ENCODE measurements at regions not wholly inside any gene's neighbourhood (a gene's known extent, or its start where the extent isn't known, plus 50 kb on each side); places are given as distances from the start of the nearest gene placed in this dataset.

GRCh38 chr1:201673915-201674314, 135.0 kb downstream of the NAV1 start:
- ChIA-PET CTCF (no interaction called here), POLR2A (no interaction called here)
- Histone ChIP-seq H3K9me3 (ENCODE audit: control extremely low read depth in 1 of 3, control insufficient read depth in 2 of 3, insufficient read depth in 1 of 3, low read length in 2 of 3) (no peaks in the 10 kb centered on the region), H3K9ac (ENCODE audit: low read length) (no peak overlapping the region), H3K27ac (ENCODE audit: low read length in 2 of 2) (no peak overlapping the region), H3K4me1 (ENCODE audit: control insufficient read depth in 2 of 2, insufficient read depth in 2 of 2, low read length in 2 of 2) (no peaks in the 10 kb centered on the region), H3K4me3 (ENCODE audit: control extremely low read depth in 1 of 5, extremely low read depth in 1 of 5, insufficient read depth in 1 of 5, low read depth in 2 of 5, low read length in 4 of 5) (no peak overlapping the region), H3K79me2 (ENCODE audit: control insufficient read depth, insufficient read depth, low read length) (no peaks in the 10 kb centered on the region), H3K36me3 (replicated peaks in 1 of 2; ENCODE audit: control extremely low read depth in 1 of 2, control insufficient read depth in 1 of 2, extremely low read depth in 1 of 2, insufficient read depth in 2 of 2, low read length in 1 of 2) (no peaks in the 10 kb centered on the region), H2AFZ (ENCODE audit: insufficient read depth, low read depth, low read length, poor library complexity, severe bottlenecking) (no peak overlapping the region), H3K4me2 (replicated peaks; ENCODE audit: low read depth, low read length, poor library complexity, severe bottlenecking) (no peak overlapping the region), H3K27me3 (replicated peaks in 1 of 4; ENCODE audit: control extremely low read depth in 1 of 4, control insufficient read depth in 3 of 4, insufficient read depth in 4 of 4, low read length in 3 of 4) (peaks cover 0 to 3% (median 0%) of the 10 kb centered on the region in 4 experiments), H4K20me1 (ENCODE audit: control insufficient read depth, insufficient read depth, low read length, poor library complexity, severe bottlenecking) (no peaks in the 10 kb centered on the region)
- TF ChIP-seq CTCF (IDR thresholded peaks at IDR 0.05) (no peak), EZH2 (IDR thresholded peaks at IDR 0.05; ENCODE audit: borderline replicate concordance, insufficient read depth, low read depth, low read length, poor library complexity, severe bottlenecking) (no peak)
- no peak overlapping the region for H3K27ac Mint-ChIP-seq
- 87% methylated on average over 5 of the region's 5 CpGs for WGBS (ENCODE audit: insufficient coverage)
- H3K27me3 Mint-ChIP-seq, result peaks cover 25% of the 10 kb centered on the region
- H3K4me1 Mint-ChIP-seq, result no peaks in the 10 kb centered on the region
- no peaks in the 10 kb centered on the region for H3K9me3 Mint-ChIP-seq (ENCODE audit: insufficient read depth)
- DNase-seq (no peak), ATAC-seq (ENCODE audit: low read depth) (no peak)
- intact Hi-C loops (cut with micrococcal nuclease), result no loop called here
- no peak overlapping the region for H3K4me3 Mint-ChIP-seq

GRCh38 chr1:201675143-201675542, 136.2 kb downstream of the NAV1 start:
- Histone ChIP-seq H3K36me3 (replicated peaks in 1 of 2; ENCODE audit: control extremely low read depth in 1 of 2, control insufficient read depth in 1 of 2, extremely low read depth in 1 of 2, insufficient read depth in 2 of 2, low read length in 1 of 2) (no peaks in the 10 kb centered on the region), H3K27ac (ENCODE audit: low read length in 2 of 2) (no peak overlapping the region), H3K9me3 (ENCODE audit: control extremely low read depth in 1 of 3, control insufficient read depth in 2 of 3, insufficient read depth in 1 of 3, low read length in 2 of 3) (no peaks in the 10 kb centered on the region), H3K4me3 (ENCODE audit: control extremely low read depth in 1 of 5, extremely low read depth in 1 of 5, insufficient read depth in 1 of 5, low read depth in 2 of 5, low read length in 4 of 5) (no peak overlapping the region), H3K79me2 (ENCODE audit: control insufficient read depth, insufficient read depth, low read length) (no peaks in the 10 kb centered on the region), H3K4me1 (ENCODE audit: control insufficient read depth in 2 of 2, insufficient read depth in 2 of 2, low read length in 2 of 2) (no peaks in the 10 kb centered on the region), H3K4me2 (replicated peaks; ENCODE audit: low read depth, low read length, poor library complexity, severe bottlenecking) (no peak overlapping the region), H2AFZ (ENCODE audit: insufficient read depth, low read depth, low read length, poor library complexity, severe bottlenecking) (no peak overlapping the region), H3K9ac (ENCODE audit: low read length) (no peak overlapping the region), H3K27me3 (replicated peaks in 1 of 4; ENCODE audit: control extremely low read depth in 1 of 4, control insufficient read depth in 3 of 4, insufficient read depth in 4 of 4, low read length in 3 of 4) (peaks cover 0 to 3% (median 0%) of the 10 kb centered on the region in 4 experiments), H4K20me1 (ENCODE audit: control insufficient read depth, insufficient read depth, low read length, poor library complexity, severe bottlenecking) (no peaks in the 10 kb centered on the region)
- intact Hi-C loops (cut with micrococcal nuclease), result no loop called here
- H3K4me3 Mint-ChIP-seq, result no peak overlapping the region
- no peaks in the 10 kb centered on the region for H3K4me1 Mint-ChIP-seq
- ATAC-seq (ENCODE audit: low read depth), result no peak
- ChIA-PET POLR2A (no interaction called here), CTCF (interaction anchor here (0.7 kb wide), 1 partner anchor 21 kb away, joined by 3 read pairs; no protein-coding TSS in a partner anchor)
- no peak overlapping the region for H3K27ac Mint-ChIP-seq
- H3K27me3 Mint-ChIP-seq, result peaks cover 21% of the 10 kb centered on the region
- TF ChIP-seq CTCF (IDR thresholded peaks at IDR 0.05) (no peak), EZH2 (IDR thresholded peaks at IDR 0.05; ENCODE audit: borderline replicate concordance, insufficient read depth, low read depth, low read length, poor library complexity, severe bottlenecking) (no peak)
- H3K9me3 Mint-ChIP-seq (ENCODE audit: insufficient read depth), result no peaks in the 10 kb centered on the region
- 13% methylated on average over 4 of the region's 5 CpGs for WGBS (ENCODE audit: insufficient coverage)
- DNase-seq, result no peak

Data from B cell (primary cell).